HEK293 (cell line): ENCODE measurements at regions not wholly inside any gene's neighbourhood (a gene's known extent, or its start where the extent isn't known, plus 50 kb on each side); places are given as distances from the start of the nearest gene placed in this dataset.

Experiments
- OSR2 ChIP-seq: fragments of 450-650 bp; formaldehyde crosslinking; IDR thresholded peaks from 2 replicates; pipeline ENCODE4 v1.5.1; 2016; ENCODE audit warnings: missing biosample characterization, missing genetic modification characterization
- SP2 ChIP-seq: fragments of 450-650 bp; formaldehyde crosslinking; IDR thresholded peaks from 2 replicates; pipeline ENCODE4 v1.5.1; 2016; ENCODE audit warnings: missing biosample characterization, missing genetic modification characterization
- ZFP41 ChIP-seq: fragments of 450-650 bp; formaldehyde crosslinking; IDR thresholded peaks from 2 replicates; pipeline ENCODE4 v1.5.1; 2016; ENCODE audit warnings: missing biosample characterization, missing genetic modification characterization, borderline replicate concordance
- ZNF549 ChIP-seq: fragments of 450-650 bp; IDR thresholded peaks from 2 replicates; pipeline ENCODE4 v1.5.1; 2018; ENCODE audit warnings: missing biosample characterization, missing genetic modification characterization, mild to moderate bottlenecking, inconsistent platforms, moderate library complexity
- ZNF596 ChIP-seq: fragments of 450-650 bp; IDR thresholded peaks from 2 replicates; pipeline ENCODE4 v1.5.0; 2018; ENCODE audit warnings: missing biosample characterization, mild to moderate bottlenecking, missing genetic modification characterization, moderate library complexity
- TF ChIP-seq, protein P1 (sequence below): fragments of 450-650 bp; formaldehyde crosslinking; IDR thresholded peaks from 2 replicates; pipeline ENCODE4 v1.5.1; 2016; ENCODE audit warnings: missing biosample characterization, missing genetic modification characterization
- TF ChIP-seq, protein P2 (sequence below): fragments of 450-650 bp; formaldehyde crosslinking; IDR thresholded peaks from 2 replicates; pipeline ENCODE4 v1.5.1; 2017; ENCODE audit warnings: missing biosample characterization, missing genetic modification characterization
- TF ChIP-seq, protein P3 (sequence below): fragments of 450-650 bp; formaldehyde crosslinking; IDR thresholded peaks from 2 replicates; pipeline ENCODE4 v1.5.1; 2016; ENCODE audit warnings: missing biosample characterization, missing genetic modification characterization
- TF ChIP-seq, protein P4 (sequence below): fragments of 450-650 bp; formaldehyde crosslinking; IDR thresholded peaks from 2 replicates; pipeline ENCODE4 v1.5.1; 2016; ENCODE audit warnings: missing biosample characterization, missing genetic modification characterization, borderline replicate concordance
- TF ChIP-seq, protein P5 (sequence below): fragments of 450-650 bp; formaldehyde crosslinking; IDR thresholded peaks from 2 replicates; pipeline ENCODE4 v1.5.1; 2017; ENCODE audit warnings: missing biosample characterization, missing genetic modification characterization

DNA sequence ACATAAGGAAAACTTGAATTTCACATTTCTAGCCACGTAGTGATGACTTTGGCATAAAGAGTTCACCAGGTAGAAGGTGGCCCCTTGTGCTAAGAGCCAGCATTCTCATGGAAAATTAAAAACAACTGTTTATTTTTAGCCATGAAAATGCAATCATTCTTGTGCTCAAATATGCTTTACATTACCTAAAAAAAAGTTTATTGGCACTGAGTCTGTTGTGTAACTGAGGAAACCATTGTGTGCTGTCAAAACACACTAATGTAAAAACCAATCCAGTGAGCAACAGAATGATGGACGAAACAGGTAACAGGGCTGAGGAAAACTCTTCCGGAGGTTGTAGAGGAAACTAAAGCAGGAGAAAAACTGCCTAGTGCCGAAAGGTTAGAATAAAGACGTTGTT lies 287.0 kb upstream of the TMC3 start:
- no peak for TF ChIP-seq SP2 (tag by site-specific recombination)
- TF ChIP-seq, protein P1, sequence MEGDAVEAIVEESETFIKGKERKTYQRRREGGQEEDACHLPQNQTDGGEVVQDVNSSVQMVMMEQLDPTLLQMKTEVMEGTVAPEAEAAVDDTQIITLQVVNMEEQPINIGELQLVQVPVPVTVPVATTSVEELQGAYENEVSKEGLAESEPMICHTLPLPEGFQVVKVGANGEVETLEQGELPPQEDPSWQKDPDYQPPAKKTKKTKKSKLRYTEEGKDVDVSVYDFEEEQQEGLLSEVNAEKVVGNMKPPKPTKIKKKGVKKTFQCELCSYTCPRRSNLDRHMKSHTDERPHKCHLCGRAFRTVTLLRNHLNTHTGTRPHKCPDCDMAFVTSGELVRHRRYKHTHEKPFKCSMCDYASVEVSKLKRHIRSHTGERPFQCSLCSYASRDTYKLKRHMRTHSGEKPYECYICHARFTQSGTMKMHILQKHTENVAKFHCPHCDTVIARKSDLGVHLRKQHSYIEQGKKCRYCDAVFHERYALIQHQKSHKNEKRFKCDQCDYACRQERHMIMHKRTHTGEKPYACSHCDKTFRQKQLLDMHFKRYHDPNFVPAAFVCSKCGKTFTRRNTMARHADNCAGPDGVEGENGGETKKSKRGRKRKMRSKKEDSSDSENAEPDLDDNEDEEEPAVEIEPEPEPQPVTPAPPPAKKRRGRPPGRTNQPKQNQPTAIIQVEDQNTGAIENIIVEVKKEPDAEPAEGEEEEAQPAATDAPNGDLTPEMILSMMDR, result no peak
- TF ChIP-seq, protein P2, sequence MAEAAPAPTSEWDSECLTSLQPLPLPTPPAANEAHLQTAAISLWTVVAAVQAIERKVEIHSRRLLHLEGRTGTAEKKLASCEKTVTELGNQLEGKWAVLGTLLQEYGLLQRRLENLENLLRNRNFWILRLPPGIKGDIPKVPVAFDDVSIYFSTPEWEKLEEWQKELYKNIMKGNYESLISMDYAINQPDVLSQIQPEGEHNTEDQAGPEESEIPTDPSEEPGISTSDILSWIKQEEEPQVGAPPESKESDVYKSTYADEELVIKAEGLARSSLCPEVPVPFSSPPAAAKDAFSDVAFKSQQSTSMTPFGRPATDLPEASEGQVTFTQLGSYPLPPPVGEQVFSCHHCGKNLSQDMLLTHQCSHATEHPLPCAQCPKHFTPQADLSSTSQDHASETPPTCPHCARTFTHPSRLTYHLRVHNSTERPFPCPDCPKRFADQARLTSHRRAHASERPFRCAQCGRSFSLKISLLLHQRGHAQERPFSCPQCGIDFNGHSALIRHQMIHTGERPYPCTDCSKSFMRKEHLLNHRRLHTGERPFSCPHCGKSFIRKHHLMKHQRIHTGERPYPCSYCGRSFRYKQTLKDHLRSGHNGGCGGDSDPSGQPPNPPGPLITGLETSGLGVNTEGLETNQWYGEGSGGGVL, result no peak
- no peak for TF ChIP-seq ZNF549 (tag by site-specific recombination)
- no peak for TF ChIP-seq ZFP41 (tag by site-specific recombination)
- TF ChIP-seq, protein P3, sequence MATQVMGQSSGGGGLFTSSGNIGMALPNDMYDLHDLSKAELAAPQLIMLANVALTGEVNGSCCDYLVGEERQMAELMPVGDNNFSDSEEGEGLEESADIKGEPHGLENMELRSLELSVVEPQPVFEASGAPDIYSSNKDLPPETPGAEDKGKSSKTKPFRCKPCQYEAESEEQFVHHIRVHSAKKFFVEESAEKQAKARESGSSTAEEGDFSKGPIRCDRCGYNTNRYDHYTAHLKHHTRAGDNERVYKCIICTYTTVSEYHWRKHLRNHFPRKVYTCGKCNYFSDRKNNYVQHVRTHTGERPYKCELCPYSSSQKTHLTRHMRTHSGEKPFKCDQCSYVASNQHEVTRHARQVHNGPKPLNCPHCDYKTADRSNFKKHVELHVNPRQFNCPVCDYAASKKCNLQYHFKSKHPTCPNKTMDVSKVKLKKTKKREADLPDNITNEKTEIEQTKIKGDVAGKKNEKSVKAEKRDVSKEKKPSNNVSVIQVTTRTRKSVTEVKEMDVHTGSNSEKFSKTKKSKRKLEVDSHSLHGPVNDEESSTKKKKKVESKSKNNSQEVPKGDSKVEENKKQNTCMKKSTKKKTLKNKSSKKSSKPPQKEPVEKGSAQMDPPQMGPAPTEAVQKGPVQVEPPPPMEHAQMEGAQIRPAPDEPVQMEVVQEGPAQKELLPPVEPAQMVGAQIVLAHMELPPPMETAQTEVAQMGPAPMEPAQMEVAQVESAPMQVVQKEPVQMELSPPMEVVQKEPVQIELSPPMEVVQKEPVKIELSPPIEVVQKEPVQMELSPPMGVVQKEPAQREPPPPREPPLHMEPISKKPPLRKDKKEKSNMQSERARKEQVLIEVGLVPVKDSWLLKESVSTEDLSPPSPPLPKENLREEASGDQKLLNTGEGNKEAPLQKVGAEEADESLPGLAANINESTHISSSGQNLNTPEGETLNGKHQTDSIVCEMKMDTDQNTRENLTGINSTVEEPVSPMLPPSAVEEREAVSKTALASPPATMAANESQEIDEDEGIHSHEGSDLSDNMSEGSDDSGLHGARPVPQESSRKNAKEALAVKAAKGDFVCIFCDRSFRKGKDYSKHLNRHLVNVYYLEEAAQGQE (tag by site-specific recombination), result no peak
- TF ChIP-seq OSR2 (tag by site-specific recombination), result no peak
- TF ChIP-seq, protein P4, sequence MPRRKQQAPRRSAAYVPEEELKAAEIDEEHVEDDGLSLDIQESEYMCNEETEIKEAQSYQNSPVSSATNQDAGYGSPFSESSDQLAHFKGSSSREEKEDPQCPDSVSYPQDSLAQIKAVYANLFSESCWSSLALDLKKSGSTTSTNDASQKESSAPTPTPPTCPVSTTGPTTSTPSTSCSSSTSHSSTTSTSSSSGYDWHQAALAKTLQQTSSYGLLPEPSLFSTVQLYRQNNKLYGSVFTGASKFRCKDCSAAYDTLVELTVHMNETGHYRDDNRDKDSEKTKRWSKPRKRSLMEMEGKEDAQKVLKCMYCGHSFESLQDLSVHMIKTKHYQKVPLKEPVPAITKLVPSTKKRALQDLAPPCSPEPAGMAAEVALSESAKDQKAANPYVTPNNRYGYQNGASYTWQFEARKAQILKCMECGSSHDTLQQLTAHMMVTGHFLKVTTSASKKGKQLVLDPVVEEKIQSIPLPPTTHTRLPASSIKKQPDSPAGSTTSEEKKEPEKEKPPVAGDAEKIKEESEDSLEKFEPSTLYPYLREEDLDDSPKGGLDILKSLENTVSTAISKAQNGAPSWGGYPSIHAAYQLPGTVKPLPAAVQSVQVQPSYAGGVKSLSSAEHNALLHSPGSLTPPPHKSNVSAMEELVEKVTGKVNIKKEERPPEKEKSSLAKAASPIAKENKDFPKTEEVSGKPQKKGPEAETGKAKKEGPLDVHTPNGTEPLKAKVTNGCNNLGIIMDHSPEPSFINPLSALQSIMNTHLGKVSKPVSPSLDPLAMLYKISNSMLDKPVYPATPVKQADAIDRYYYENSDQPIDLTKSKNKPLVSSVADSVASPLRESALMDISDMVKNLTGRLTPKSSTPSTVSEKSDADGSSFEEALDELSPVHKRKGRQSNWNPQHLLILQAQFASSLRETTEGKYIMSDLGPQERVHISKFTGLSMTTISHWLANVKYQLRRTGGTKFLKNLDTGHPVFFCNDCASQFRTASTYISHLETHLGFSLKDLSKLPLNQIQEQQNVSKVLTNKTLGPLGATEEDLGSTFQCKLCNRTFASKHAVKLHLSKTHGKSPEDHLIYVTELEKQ (tag by site-specific recombination), result no peak
- no peak for TF ChIP-seq ZNF596
- TF ChIP-seq, protein P5, sequence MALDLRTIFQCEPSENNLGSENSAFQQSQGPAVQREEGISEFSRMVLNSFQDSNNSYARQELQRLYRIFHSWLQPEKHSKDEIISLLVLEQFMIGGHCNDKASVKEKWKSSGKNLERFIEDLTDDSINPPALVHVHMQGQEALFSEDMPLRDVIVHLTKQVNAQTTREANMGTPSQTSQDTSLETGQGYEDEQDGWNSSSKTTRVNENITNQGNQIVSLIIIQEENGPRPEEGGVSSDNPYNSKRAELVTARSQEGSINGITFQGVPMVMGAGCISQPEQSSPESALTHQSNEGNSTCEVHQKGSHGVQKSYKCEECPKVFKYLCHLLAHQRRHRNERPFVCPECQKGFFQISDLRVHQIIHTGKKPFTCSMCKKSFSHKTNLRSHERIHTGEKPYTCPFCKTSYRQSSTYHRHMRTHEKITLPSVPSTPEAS (tag by site-specific recombination), result no peak
